ENCODE measurements at regions not wholly inside any gene's neighbourhood (a gene's known extent, or its start where the extent isn't known, plus 50 kb on each side); places are given as distances from the start of the nearest gene placed in this dataset.
A peak's percentile ranks its signal among the peaks of the same experiment; 100 is the strongest.

DNA sequence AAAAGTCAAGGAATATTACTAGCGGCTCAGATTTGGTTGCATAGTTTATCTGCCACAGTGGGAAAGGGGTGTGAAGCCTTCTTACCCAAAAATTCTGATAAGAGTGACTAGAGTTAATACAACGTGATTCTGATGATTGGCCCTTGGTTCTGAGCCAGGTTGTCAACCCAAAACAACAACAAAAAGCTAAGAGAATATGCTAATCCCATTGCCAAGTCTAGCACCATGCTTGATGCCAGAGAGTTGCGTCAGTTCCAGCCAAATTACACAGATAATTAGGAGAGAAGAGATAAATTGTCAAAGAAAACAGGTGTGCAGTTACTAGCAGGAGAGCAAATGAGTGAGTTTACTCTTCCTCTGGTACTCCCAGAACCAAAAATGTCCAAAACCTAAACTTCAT is 287.4 kb upstream of the AGA start:
- BruUV-seq (replicated peaks) = no TSS peak
- no peaks in the 10 kb centered on the region for H3K27me3 Mint-ChIP-seq (ENCODE audit: insufficient read depth, unreplicated experiment)
- no peak overlapping the region for H3K27ac Mint-ChIP-seq (ENCODE audit: low read depth, unreplicated experiment)
- peaks cover 6% of the 10 kb centered on the region for H3K4me1 Mint-ChIP-seq (ENCODE audit: insufficient read depth, unreplicated experiment)
- H3K9me3 Mint-ChIP-seq (ENCODE audit: unreplicated experiment) = peaks cover 7% of the 10 kb centered on the region
- no peak overlapping the region for H3K4me3 Mint-ChIP-seq (ENCODE audit: unreplicated experiment)
- ChIA-PET CTCF (interaction anchor here (0.7 to 1.6 kb wide), 3 partner anchors 75 to 410 kb away, joined by 3 to 5 read pairs (median 3); no protein-coding TSS in a partner anchor), POLR2A (interaction anchor here (1.0 kb wide), 1 partner anchor 24 kb away, joined by 4 read pairs; no protein-coding TSS in a partner anchor)
- no peak for DNase-seq (ENCODE audit: unreplicated experiment)
- H3K36me3 Mint-ChIP-seq (ENCODE audit: insufficient read depth, unreplicated experiment) = no peaks in the 10 kb centered on the region
- TF ChIP-seq, protein P1, sequence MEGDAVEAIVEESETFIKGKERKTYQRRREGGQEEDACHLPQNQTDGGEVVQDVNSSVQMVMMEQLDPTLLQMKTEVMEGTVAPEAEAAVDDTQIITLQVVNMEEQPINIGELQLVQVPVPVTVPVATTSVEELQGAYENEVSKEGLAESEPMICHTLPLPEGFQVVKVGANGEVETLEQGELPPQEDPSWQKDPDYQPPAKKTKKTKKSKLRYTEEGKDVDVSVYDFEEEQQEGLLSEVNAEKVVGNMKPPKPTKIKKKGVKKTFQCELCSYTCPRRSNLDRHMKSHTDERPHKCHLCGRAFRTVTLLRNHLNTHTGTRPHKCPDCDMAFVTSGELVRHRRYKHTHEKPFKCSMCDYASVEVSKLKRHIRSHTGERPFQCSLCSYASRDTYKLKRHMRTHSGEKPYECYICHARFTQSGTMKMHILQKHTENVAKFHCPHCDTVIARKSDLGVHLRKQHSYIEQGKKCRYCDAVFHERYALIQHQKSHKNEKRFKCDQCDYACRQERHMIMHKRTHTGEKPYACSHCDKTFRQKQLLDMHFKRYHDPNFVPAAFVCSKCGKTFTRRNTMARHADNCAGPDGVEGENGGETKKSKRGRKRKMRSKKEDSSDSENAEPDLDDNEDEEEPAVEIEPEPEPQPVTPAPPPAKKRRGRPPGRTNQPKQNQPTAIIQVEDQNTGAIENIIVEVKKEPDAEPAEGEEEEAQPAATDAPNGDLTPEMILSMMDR (IDR thresholded peaks at IDR 0.05; ENCODE audit: unreplicated experiment) = no peak
- intact Hi-C loops (cut with micrococcal nuclease) = no loop called here

DNA sequence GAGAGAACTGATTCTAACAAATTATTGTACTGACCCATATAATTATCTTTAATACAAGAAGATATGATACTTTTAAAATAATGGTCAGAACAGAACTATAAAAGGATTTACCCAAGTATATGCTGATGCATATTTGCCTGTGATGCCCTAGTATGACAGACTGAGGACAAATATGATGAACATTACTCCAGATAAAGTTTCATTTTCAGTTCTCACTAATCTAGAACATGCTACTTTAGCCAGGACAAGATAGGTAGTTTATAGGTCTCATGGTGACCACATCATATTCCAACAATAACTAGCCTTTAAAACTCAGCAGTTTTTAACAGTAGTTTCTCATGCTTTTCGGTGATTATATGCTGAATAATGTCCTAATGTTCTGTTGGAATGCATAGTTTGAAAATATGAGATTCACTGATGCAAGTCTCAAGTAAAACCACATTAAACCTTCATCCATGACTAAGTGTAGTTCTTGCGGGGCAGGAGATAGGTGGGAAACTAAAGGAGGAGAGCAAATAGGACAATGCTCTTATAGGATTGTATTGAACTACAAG is 295.2 kb upstream of the AGA start:
- CTCF ChIA-PET = interaction anchor here (0.5 kb wide), 1 partner anchor 1521 kb away, joined by 3 read pairs; no protein-coding TSS in a partner anchor
- TF ChIP-seq, protein P1 (IDR thresholded peaks at IDR 0.05; ENCODE audit: unreplicated experiment) = no peak
- no peaks in the 10 kb centered on the region for H3K27me3 Mint-ChIP-seq (ENCODE audit: insufficient read depth, unreplicated experiment)
- no peaks in the 10 kb centered on the region for H3K9me3 Mint-ChIP-seq (ENCODE audit: unreplicated experiment)
- DNase-seq (ENCODE audit: unreplicated experiment) = no peak
- H3K4me1 Mint-ChIP-seq (ENCODE audit: insufficient read depth, unreplicated experiment) = peaks cover 6% of the 10 kb centered on the region
- no peaks in the 10 kb centered on the region for H3K36me3 Mint-ChIP-seq (ENCODE audit: insufficient read depth, unreplicated experiment)
- H3K27ac Mint-ChIP-seq (ENCODE audit: low read depth, unreplicated experiment) = no peak overlapping the region
- no peak overlapping the region for H3K4me3 Mint-ChIP-seq (ENCODE audit: unreplicated experiment)
- BruUV-seq (replicated peaks) = no TSS peak
- intact Hi-C loops (cut with micrococcal nuclease) = no loop called here
- POLR2A ChIA-PET = no interaction called here

DNA sequence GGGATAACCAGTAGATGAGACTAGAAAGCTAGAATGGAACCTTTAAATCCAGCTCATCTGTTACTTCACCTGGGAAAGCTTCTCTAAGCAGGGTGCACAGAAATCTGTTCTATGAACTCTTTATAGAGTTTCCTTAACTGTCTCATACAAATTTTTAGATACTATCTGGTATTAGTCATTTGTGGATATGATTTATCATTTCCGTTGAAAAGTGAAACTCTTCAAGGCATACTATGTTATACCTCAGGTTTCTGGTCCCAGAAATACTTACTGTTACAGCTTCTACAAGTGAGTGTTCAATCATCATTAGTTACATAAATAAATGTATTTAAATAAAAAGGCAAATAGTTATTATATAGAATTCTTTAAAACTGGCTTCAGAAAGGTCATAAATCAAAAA is 298.3 kb upstream of the AGA start:
- no peak overlapping the region for H3K27ac Mint-ChIP-seq (ENCODE audit: low read depth, unreplicated experiment)
- H3K9me3 Mint-ChIP-seq (ENCODE audit: unreplicated experiment) = no peaks in the 10 kb centered on the region
- H3K4me3 Mint-ChIP-seq (ENCODE audit: unreplicated experiment) = no peak overlapping the region
- intact Hi-C loops (cut with micrococcal nuclease) = no loop called here
- no peaks in the 10 kb centered on the region for H3K36me3 Mint-ChIP-seq (ENCODE audit: insufficient read depth, unreplicated experiment)
- DNase-seq (ENCODE audit: unreplicated experiment) = peak; percentile 22
- peaks cover 6% of the 10 kb centered on the region for H3K4me1 Mint-ChIP-seq (ENCODE audit: insufficient read depth, unreplicated experiment)
- TF ChIP-seq, protein P1 (IDR thresholded peaks at IDR 0.05; ENCODE audit: unreplicated experiment) = no peak
- no peaks in the 10 kb centered on the region for H3K27me3 Mint-ChIP-seq (ENCODE audit: insufficient read depth, unreplicated experiment)
- POLR2A ChIA-PET = no interaction called here
- CTCF ChIA-PET = interaction anchor here (0.6 kb wide), 1 partner anchor 23 kb away, joined by 3 read pairs; no protein-coding TSS in a partner anchor
- no TSS peak for BruUV-seq (replicated peaks)

DNA sequence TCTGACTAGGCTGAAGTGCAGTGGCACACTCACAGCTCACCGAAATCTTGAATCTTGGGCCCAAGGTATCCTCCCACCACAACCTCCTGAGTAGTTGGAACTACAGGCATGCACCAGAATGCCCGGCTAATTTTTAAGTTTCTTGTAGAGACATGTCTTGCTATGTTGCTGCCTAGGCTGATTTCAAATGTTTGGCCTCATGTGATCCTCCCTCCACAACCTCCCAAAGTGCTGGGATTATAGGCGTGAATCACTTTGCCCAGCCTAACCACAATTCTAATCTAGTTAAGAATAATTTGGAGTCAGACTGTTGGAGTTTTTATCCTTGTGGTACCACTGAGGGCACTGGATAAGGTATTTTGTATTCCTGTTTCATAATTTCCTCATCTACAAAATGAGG is 317.5 kb upstream of the AGA start:
- no peak overlapping the region for H3K27ac Mint-ChIP-seq (ENCODE audit: low read depth, unreplicated experiment)
- H3K36me3 Mint-ChIP-seq (ENCODE audit: insufficient read depth, unreplicated experiment) = no peaks in the 10 kb centered on the region
- DNase-seq (ENCODE audit: unreplicated experiment) = peak; percentile 11
- BruUV-seq (replicated peaks) = no TSS peak
- no peaks in the 10 kb centered on the region for H3K27me3 Mint-ChIP-seq (ENCODE audit: insufficient read depth, unreplicated experiment)
- H3K9me3 Mint-ChIP-seq (ENCODE audit: unreplicated experiment) = no peaks in the 10 kb centered on the region
- H3K4me1 Mint-ChIP-seq (ENCODE audit: insufficient read depth, unreplicated experiment) = peaks cover 6% of the 10 kb centered on the region
- H3K4me3 Mint-ChIP-seq (ENCODE audit: unreplicated experiment) = no peak overlapping the region
- intact Hi-C loops (cut with micrococcal nuclease) = no loop called here
- POLR2A ChIA-PET = interaction anchor here (0.7 kb wide), 2 partner anchors 187 to 356 kb away, joined by 3 read pairs; no protein-coding TSS in a partner anchor
- CTCF ChIA-PET = interaction anchor here (0.9 kb wide), 1 partner anchor 31 kb away, joined by 3 read pairs; no protein-coding TSS in a partner anchor
- TF ChIP-seq, protein P1 (IDR thresholded peaks at IDR 0.05; ENCODE audit: unreplicated experiment) = no peak
